Bronchial epithelial cell (primary cell): ENCODE measurements at regions not wholly inside any gene's neighbourhood (a gene's known extent, or its start where the extent isn't known, plus 50 kb on each side); places are given as distances from the start of the nearest gene placed in this dataset.

Experiments
- DNase-seq: peaks from one replicate; pipeline ENCODE4 v3.0.0-alpha.2; 2010; ENCODE audit warnings: low read depth
- FAIRE-seq: peaks from 2 replicates; lab custom pipeline; 2011; peaks lifted over from hg19 to GRCh38; lab: Jason Lieb, UNC
- H3K27me3 ChIP-seq: 2 replicates; pipeline ENCODE4 v1.5.1; 2011; ENCODE audit warnings: low read length; ENCODE audit not compliant: control insufficient read depth, insufficient read depth
- H3K36me3 ChIP-seq: 2 replicates; pipeline ENCODE4 v1.5.1; 2011; ENCODE audit warnings: low read length; ENCODE audit not compliant: control insufficient read depth, insufficient read depth
- H3K4me3 ChIP-seq: 2 replicates; pipeline ENCODE4 v1.5.1; 2011; ENCODE audit warnings: mild to moderate bottlenecking, low read depth, low read length, control low read depth
- TF ChIP-seq, protein P1 (sequence below): IDR thresholded peaks from 2 replicates; pipeline ENCODE4 v1.5.1; 2011; ENCODE audit warnings: mild to moderate bottlenecking, moderate library complexity, low read length, control low read depth, inconsistent platforms; ENCODE audit not compliant: insufficient read depth, severe bottlenecking

DNA sequence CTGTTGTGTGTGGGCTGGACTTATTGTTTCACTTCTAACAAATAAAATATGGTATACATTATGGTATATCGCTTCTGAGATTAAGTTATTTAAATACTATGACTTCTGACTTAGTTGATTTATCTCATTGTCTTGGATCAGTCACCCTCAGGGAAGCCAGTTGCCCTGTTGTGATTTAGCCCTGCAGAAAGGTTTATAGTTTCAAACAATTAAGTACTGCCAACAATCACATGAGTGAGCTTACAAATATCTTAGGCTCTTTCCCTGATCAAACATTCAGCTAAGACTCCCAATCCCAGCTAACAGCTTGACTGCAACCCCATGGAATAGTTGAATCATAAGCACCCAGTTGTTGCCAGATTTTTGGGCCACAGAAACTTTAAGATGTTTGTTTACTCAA, 85.4 kb downstream of the MAGEC1 start:
- FAIRE-seq = no peak
- TF ChIP-seq, protein P1, sequence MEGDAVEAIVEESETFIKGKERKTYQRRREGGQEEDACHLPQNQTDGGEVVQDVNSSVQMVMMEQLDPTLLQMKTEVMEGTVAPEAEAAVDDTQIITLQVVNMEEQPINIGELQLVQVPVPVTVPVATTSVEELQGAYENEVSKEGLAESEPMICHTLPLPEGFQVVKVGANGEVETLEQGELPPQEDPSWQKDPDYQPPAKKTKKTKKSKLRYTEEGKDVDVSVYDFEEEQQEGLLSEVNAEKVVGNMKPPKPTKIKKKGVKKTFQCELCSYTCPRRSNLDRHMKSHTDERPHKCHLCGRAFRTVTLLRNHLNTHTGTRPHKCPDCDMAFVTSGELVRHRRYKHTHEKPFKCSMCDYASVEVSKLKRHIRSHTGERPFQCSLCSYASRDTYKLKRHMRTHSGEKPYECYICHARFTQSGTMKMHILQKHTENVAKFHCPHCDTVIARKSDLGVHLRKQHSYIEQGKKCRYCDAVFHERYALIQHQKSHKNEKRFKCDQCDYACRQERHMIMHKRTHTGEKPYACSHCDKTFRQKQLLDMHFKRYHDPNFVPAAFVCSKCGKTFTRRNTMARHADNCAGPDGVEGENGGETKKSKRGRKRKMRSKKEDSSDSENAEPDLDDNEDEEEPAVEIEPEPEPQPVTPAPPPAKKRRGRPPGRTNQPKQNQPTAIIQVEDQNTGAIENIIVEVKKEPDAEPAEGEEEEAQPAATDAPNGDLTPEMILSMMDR = no peak

DNA sequence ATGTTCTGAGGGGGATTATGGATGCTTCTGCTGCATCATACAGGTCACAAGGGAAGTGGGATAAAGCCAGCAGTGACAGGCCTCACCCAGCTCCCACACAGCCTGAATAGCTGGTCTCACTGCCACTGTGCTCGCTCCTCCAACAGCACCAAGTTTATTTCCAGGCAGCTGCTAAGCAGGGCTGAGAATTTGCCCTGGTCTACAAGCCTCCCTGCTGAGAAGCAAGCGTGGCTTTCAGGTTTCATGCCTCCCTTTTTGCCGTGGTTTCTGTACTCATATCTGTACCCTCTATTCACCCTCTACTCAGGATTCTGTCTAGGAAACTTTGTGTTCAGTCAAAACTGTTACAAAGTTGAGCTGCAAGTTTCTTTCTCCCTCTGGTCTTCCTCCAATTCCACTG, 78.6 kb downstream of the MAGEC1 start:
- no peaks in the 10 kb centered on the region for H3K36me3 ChIP-seq
- TF ChIP-seq, protein P1 = no peak
- DNase-seq = no peak
- H3K27me3 ChIP-seq = no peaks in the 10 kb centered on the region
- H3K4me3 ChIP-seq = no peak overlapping the region
- no peak for FAIRE-seq

More for the DNA sequence above, 85.4 kb downstream of the MAGEC1 start:
- H3K27me3 ChIP-seq = no peaks in the 10 kb centered on the region
- no peaks in the 10 kb centered on the region for H3K36me3 ChIP-seq
- H3K4me3 ChIP-seq = no peak overlapping the region
- no peak for DNase-seq

DNA sequence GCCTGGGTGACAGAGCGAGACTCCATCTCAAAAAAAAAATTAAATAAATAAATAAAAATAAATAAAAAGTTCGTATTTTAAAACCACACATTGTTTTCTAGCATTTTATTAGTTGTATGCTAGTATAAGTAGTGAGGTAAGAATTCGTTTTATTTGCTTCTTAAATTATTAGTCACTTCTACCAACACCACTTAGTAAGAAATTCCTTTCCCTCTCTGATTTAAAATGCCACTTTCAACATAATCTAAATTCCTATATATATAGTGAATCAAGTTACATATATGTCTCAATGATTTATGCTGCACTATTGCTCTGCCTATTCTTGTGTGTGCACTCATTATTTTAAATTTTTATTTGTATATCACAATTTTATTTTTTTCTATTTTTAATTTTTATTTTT, 72.1 kb downstream of the MAGEC1 start:
- Histone ChIP-seq H3K27me3 (no peaks in the 10 kb centered on the region), H3K4me3 (no peak overlapping the region), H3K36me3 (no peaks in the 10 kb centered on the region)
- DNase-seq (no peak), FAIRE-seq (no peak)
- TF ChIP-seq, protein P1 = no peak

DNA sequence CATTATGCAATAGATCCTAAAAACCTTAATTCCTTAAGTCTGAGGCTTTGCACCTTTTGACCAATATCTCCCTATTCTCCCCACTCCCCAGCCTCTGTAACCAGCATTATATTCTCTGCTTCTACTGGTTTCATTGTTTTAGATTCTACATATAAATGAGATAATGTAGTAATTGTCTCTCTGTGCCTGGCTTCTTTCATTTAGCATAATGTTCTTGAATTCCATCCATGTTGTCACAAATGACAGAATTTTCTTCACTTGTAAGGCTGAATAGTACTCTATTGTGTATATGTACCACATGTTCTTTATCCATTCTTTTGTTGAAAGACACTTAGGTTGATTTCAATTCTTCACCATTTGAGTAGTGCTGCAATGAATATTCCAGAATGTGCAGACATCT, 66.0 kb downstream of the MAGEC1 start:
- no peaks in the 10 kb centered on the region for H3K27me3 ChIP-seq
- TF ChIP-seq, protein P1 = no peak
- no peak overlapping the region for H3K4me3 ChIP-seq
- H3K36me3 ChIP-seq = no peaks in the 10 kb centered on the region
- no peak for FAIRE-seq
- no peak for DNase-seq

DNA sequence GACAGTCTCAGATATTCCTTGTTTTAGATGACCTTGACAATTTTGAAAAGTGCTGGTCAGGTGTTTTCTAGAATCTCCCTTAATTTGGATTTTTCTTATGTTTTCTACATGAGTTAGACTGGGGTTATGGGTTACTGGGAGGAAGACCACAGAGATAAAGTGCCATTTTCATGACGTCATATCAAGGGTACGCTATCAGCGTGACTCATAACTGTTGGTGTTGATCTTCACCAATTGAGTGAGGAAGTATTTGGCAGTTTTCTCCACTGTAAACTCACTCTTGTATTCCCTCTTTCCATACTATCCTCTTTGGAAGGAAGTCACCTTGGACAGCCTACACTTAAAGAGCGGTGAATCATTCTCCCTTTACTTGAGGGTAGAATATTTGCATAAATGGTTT, 56.9 kb downstream of the MAGEC1 start:
- FAIRE-seq (no peak), DNase-seq (no peak)
- no peaks in the 10 kb centered on the region for H3K36me3 ChIP-seq
- no peak overlapping the region for H3K4me3 ChIP-seq
- TF ChIP-seq, protein P1 = no peak
- no peaks in the 10 kb centered on the region for H3K27me3 ChIP-seq
